T-cell (primary cell): ENCODE measurements at regions not wholly inside any gene's neighbourhood (a gene's known extent, or its start where the extent isn't known, plus 50 kb on each side); places are given as distances from the start of the nearest gene placed in this dataset.

Experiments used
- ATAC-seq, 4 experiments: fragments of 200-7000 bp in 3 of 4; fragments of 150-1000 bp in 1 of 4; cut with Tn5 transposase; replicated peaks in 1 of 4; 1 replicate in 3 of 4; 2 replicates in 1 of 4; pipeline ENCODE4 v1.10.0; 2021; ENCODE audit warnings: moderate library complexity in 3 of 4, mild to moderate bottlenecking in 2 of 4, moderate number of reproducible peaks in 1 of 4
- CTCF ChIA-PET, 2 donors: fragments of 300-600 bp; sonication (Branson Sonifier 250); formaldehyde crosslinking; loops; one replicate each; lab custom pipeline; 2022; ENCODE audit warnings: antibody characterized with exemption in 2 of 2; lab: Charles Lee
- POLR2A ChIA-PET, 2 donors: fragments of 300-600 bp; sonication (Branson Sonifier 250); formaldehyde crosslinking; loops; one replicate each; lab custom pipeline; 2022; ENCODE audit warnings: antibody characterized with exemption in 2 of 2; lab: Charles Lee
- DNase-seq, 35 experiments: peaks; one replicate each; pipeline versions ENCODE4 v3.0.0 to v3.0.0-alpha.2; 2013 to 2023
- H3K27ac ChIP-seq: one replicate; pipeline ENCODE4 v1.5.1; 2013; ENCODE audit warnings: low read length
- H3K27me3 ChIP-seq, 2 experiments: replicated peaks in 1 of 2; 1 replicate in 1 of 2; 2 replicates in 1 of 2; pipeline versions ENCODE4 v1.6.1 to v1.7.0; 2013; ENCODE audit warnings: low read length in 1 of 2, mixed read lengths in 1 of 2; ENCODE audit not compliant: control insufficient read depth in 2 of 2, insufficient read depth in 2 of 2; ENCODE audit errors: extremely low read depth in 1 of 2
- H3K36me3 ChIP-seq, 2 donors: 1 replicate in 1 of 2; 2 replicates in 1 of 2; pipeline versions ENCODE4 v1.6.1 to v1.7.0; 2013; ENCODE audit warnings: low read length in 1 of 2; ENCODE audit not compliant: control insufficient read depth in 2 of 2, insufficient read depth in 1 of 2; ENCODE audit errors: extremely low read depth in 1 of 2
- H3K4me1 ChIP-seq, 2 experiments: 1 replicate in 1 of 2; 2 replicates in 1 of 2; pipeline versions ENCODE4 v1.6.1 to v1.7.0; 2013; ENCODE audit warnings: low read length in 2 of 2, mixed read lengths in 1 of 2; ENCODE audit not compliant: insufficient read depth in 2 of 2, control insufficient read depth in 1 of 2; ENCODE audit errors: extremely low read depth in 1 of 2
- H3K4me3 ChIP-seq, 2 donors: 1 replicate in 1 of 2; 2 replicates in 1 of 2; pipeline versions ENCODE4 v1.5.1 to v1.7.0; 2013; ENCODE audit warnings: mild to moderate bottlenecking in 2 of 2, low read length in 1 of 2, moderate library complexity in 1 of 2; ENCODE audit not compliant: control insufficient read depth in 1 of 2; ENCODE audit errors: extremely low read depth in 1 of 2
- H3K9me3 ChIP-seq: 2 replicates; pipeline ENCODE4 v1.7.0; 2013
- H3K27ac Mint-ChIP-seq, 2 donors: one replicate each; pipeline ENCODE4 v1.8.0; 2020 to 2021; ENCODE audit warnings: mild to moderate bottlenecking in 2 of 2, mixed read lengths in 2 of 2
- H3K27me3 Mint-ChIP-seq, 2 donors: one replicate each; pipeline ENCODE4 v1.8.0; 2021 to 2022; ENCODE audit warnings: mixed read lengths in 2 of 2
- H3K36me3 Mint-ChIP-seq: one replicate; pipeline ENCODE4 v1.8.0; 2021; ENCODE audit warnings: mixed read lengths
- H3K4me1 Mint-ChIP-seq, 3 donors: one replicate each; pipeline ENCODE4 v1.8.0; 2020 to 2022; ENCODE audit warnings: mixed read lengths in 3 of 3, mild to moderate bottlenecking in 1 of 3
- H3K4me3 Mint-ChIP-seq, 3 donors: one replicate each; pipeline ENCODE4 v1.8.0; 2020 to 2022; ENCODE audit warnings: mild to moderate bottlenecking in 3 of 3, mixed read lengths in 3 of 3, moderate library complexity in 3 of 3
- H3K9me3 Mint-ChIP-seq, 3 donors: one replicate each; pipeline ENCODE4 v1.8.0; 2020 to 2022; ENCODE audit warnings: mixed read lengths in 3 of 3
- WGBS: methylation state at CpG from one replicate; pipeline ENCODE4 v1.1.5; 2013; ENCODE audit warnings: missing lambda C conversion rate; ENCODE audit not compliant: insufficient coverage; 5-methylcytosine and 5-hydroxymethylcytosine counted together

GRCh38 chr15:29994284-29994683 lies 88.5 kb upstream of the GOLGA8J start:
- no peak overlapping the region for H3K4me3 ChIP-seq
- DNase-seq (no peak), ATAC-seq (no peak)
- H3K9me3 Mint-ChIP-seq = no peaks in the 10 kb centered on the region
- H3K4me3 Mint-ChIP-seq = no peak overlapping the region
- H3K9me3 ChIP-seq = no peaks in the 10 kb centered on the region
- H3K27me3 ChIP-seq = no peaks in the 10 kb centered on the region
- 88% methylated on average over 5 of the region's 5 CpGs for WGBS
- H3K27ac ChIP-seq = no peak overlapping the region
- no peaks in the 10 kb centered on the region for H3K36me3 ChIP-seq
- H3K27me3 Mint-ChIP-seq = peaks cover 7 to 10% of the 10 kb centered on the region in 2 donors
- H3K27ac Mint-ChIP-seq = no peak overlapping the region
- no peaks in the 10 kb centered on the region for H3K36me3 Mint-ChIP-seq
- H3K4me1 ChIP-seq = no peaks in the 10 kb centered on the region
- ChIA-PET POLR2A (no interaction called here), CTCF (no interaction called here)
- H3K4me1 Mint-ChIP-seq = no peaks in the 10 kb centered on the region

GRCh38 chr15:29990954-29991353 lies 91.8 kb upstream of the GOLGA8J start:
- no peak overlapping the region for H3K27ac ChIP-seq
- no peak overlapping the region for H3K4me3 Mint-ChIP-seq
- POLR2A ChIA-PET = no interaction called here
- no peaks in the 10 kb centered on the region for H3K9me3 Mint-ChIP-seq
- H3K27me3 Mint-ChIP-seq = peaks cover 8 to 18% of the 10 kb centered on the region in 2 donors
- no peak overlapping the region for H3K27ac Mint-ChIP-seq
- no peaks in the 10 kb centered on the region for H3K4me1 ChIP-seq
- CTCF ChIA-PET = no interaction called here
- H3K9me3 ChIP-seq = no peaks in the 10 kb centered on the region
- no peaks in the 10 kb centered on the region for H3K36me3 ChIP-seq
- no peak for ATAC-seq
- H3K36me3 Mint-ChIP-seq = no peaks in the 10 kb centered on the region
- no peak overlapping the region for H3K4me3 ChIP-seq
- WGBS = 100% methylated on average over 1 of the region's 4 CpGs
- DNase-seq = no peak
- no peaks in the 10 kb centered on the region for H3K27me3 ChIP-seq
- no peaks in the 10 kb centered on the region for H3K4me1 Mint-ChIP-seq

GRCh38 chr15:29990035-29990434 lies 92.7 kb upstream of the GOLGA8J start:
- Histone ChIP-seq H3K9me3 (no peaks in the 10 kb centered on the region), H3K27me3 (peaks cover 1 to 2% of the 10 kb centered on the region in 2 experiments), H3K36me3 (no peaks in the 10 kb centered on the region), H3K27ac (no peak overlapping the region), H3K4me1 (no peaks in the 10 kb centered on the region), H3K4me3 (no peak overlapping the region)
- no peaks in the 10 kb centered on the region for H3K36me3 Mint-ChIP-seq
- ATAC-seq = no peak
- H3K27me3 Mint-ChIP-seq = peaks cover 8 to 22% of the 10 kb centered on the region in 2 donors
- H3K4me1 Mint-ChIP-seq = no peaks in the 10 kb centered on the region
- no peak overlapping the region for H3K4me3 Mint-ChIP-seq
- WGBS = 67% methylated on average over 2 of the region's 2 CpGs
- CTCF ChIA-PET = interaction anchor here in 1 of 2 donors (0.5 kb wide), 1 partner anchor 79 kb away, joined by 3 read pairs; no protein-coding TSS in a partner anchor
- POLR2A ChIA-PET = interaction anchor here in 1 of 2 donors (0.6 kb wide), 1 partner anchor 19 kb away, joined by 11 read pairs; no protein-coding TSS in a partner anchor
- no peak for DNase-seq
- H3K9me3 Mint-ChIP-seq = no peaks in the 10 kb centered on the region
- no peak overlapping the region for H3K27ac Mint-ChIP-seq

GRCh38 chr15:29988701-29989100 lies 94.1 kb upstream of the GOLGA8J start:
- H3K4me1 Mint-ChIP-seq = no peaks in the 10 kb centered on the region
- POLR2A ChIA-PET = no interaction called here
- no peak overlapping the region for H3K4me3 Mint-ChIP-seq
- H3K27ac Mint-ChIP-seq = no peak overlapping the region
- Histone ChIP-seq H3K27me3 (peaks cover 2 to 6% of the 10 kb centered on the region in 2 experiments), H3K4me3 (no peak overlapping the region), H3K9me3 (no peaks in the 10 kb centered on the region), H3K27ac (no peak overlapping the region), H3K4me1 (no peaks in the 10 kb centered on the region), H3K36me3 (no peaks in the 10 kb centered on the region)
- H3K9me3 Mint-ChIP-seq = no peaks in the 10 kb centered on the region
- DNase-seq = no peak
- WGBS = no CpG with 5 or more reads among the region's 3 CpGs
- no peaks in the 10 kb centered on the region for H3K36me3 Mint-ChIP-seq
- no peak for ATAC-seq
- CTCF ChIA-PET = no interaction called here
- peaks cover 4 to 26% of the 10 kb centered on the region in 2 donors for H3K27me3 Mint-ChIP-seq

- H3K9me3 Mint-ChIP-seq = no peaks in the 10 kb centered on the region
- 93% methylated on average over 2 of the region's 2 CpGs for WGBS
- Histone ChIP-seq H3K9me3 (no peaks in the 10 kb centered on the region), H3K27ac (no peak overlapping the region), H3K4me3 (no peak overlapping the region), H3K4me1 (no peaks in the 10 kb centered on the region), H3K27me3 (peaks cover 2 to 6% of the 10 kb centered on the region in 2 experiments), H3K36me3 (no peaks in the 10 kb centered on the region)
- ATAC-seq = no peak
- peaks cover 3 to 26% of the 10 kb centered on the region in 2 donors for H3K27me3 Mint-ChIP-seq
- ChIA-PET CTCF (no interaction called here), POLR2A (no interaction called here)
- no peaks in the 10 kb centered on the region for H3K36me3 Mint-ChIP-seq
- no peak for DNase-seq
- no peak overlapping the region for H3K4me3 Mint-ChIP-seq
- H3K27ac Mint-ChIP-seq = no peak overlapping the region
- H3K4me1 Mint-ChIP-seq = no peaks in the 10 kb centered on the region
Observed at GRCh38 chr15:29986946-29987345, 95.8 kb upstream of the GOLGA8J start.

- Mint-ChIP-seq H3K27me3 (peaks cover 14 to 23% of the 10 kb centered on the region in 2 donors), H3K9me3 (no peaks in the 10 kb centered on the region), H3K36me3 (no peaks in the 10 kb centered on the region), H3K27ac (no peak overlapping the region), H3K4me1 (no peaks in the 10 kb centered on the region), H3K4me3 (no peak overlapping the region)
- ATAC-seq = no peak
- ChIA-PET POLR2A (no interaction called here), CTCF (no interaction called here)
- no peaks in the 10 kb centered on the region for H3K4me1 ChIP-seq
- H3K9me3 ChIP-seq = no peaks in the 10 kb centered on the region
- DNase-seq = no peak
- WGBS = 89% methylated on average over 3 of the region's 8 CpGs
- H3K27ac ChIP-seq = no peak overlapping the region
- H3K4me3 ChIP-seq = no peak overlapping the region
- no peaks in the 10 kb centered on the region for H3K36me3 ChIP-seq
- H3K27me3 ChIP-seq = peaks cover 0 to 5% of the 10 kb centered on the region in 2 experiments
Observed at GRCh38 chr15:29978411-29979382, 104.1 kb upstream of the GOLGA8J start.
